ENCODE measurements at regions not wholly inside any gene's neighbourhood (a gene's known extent, or its start where the extent isn't known, plus 50 kb on each side); places are given as distances from the start of the nearest gene placed in this dataset.

- TF ChIP-seq ESRRG (CRISPR knock-in tag; IDR thresholded peaks at IDR 0.05) (no peak), BACH2 (CRISPR knock-in tag; IDR thresholded peaks at IDR 0.05; ENCODE audit: borderline replicate concordance) (no peak), TCF4 (CRISPR knock-in tag; IDR thresholded peaks at IDR 0.05; ENCODE audit: borderline replicate concordance) (no peak), GLIS3 (CRISPR knock-in tag; IDR thresholded peaks at IDR 0.05) (no peak), TOX (CRISPR knock-in tag; IDR thresholded peaks at IDR 0.05; ENCODE audit: borderline replicate concordance) (no peak), SNAI2 (CRISPR knock-in tag; IDR thresholded peaks at IDR 0.05) (no peak)
Measured at GRCh38 chr5:136726506-136726905, 361.2 kb upstream of the TRPC7 start (continued).

GRCh38 chr5:136724161-136724560 is 358.8 kb upstream of the TRPC7 start:
- no peak for ATAC-seq
- TF ChIP-seq ZNF565 (CRISPR knock-in tag; conservative IDR thresholded peaks at IDR 0.05; ENCODE audit: low read depth), result no peak

GRCh38 chr5:136722581-136722980 is 357.2 kb upstream of the TRPC7 start:
- no peak for ATAC-seq
- TF ChIP-seq GLIS3 (CRISPR knock-in tag; IDR thresholded peaks at IDR 0.05), result no peak
- TF ChIP-seq, protein P1, sequence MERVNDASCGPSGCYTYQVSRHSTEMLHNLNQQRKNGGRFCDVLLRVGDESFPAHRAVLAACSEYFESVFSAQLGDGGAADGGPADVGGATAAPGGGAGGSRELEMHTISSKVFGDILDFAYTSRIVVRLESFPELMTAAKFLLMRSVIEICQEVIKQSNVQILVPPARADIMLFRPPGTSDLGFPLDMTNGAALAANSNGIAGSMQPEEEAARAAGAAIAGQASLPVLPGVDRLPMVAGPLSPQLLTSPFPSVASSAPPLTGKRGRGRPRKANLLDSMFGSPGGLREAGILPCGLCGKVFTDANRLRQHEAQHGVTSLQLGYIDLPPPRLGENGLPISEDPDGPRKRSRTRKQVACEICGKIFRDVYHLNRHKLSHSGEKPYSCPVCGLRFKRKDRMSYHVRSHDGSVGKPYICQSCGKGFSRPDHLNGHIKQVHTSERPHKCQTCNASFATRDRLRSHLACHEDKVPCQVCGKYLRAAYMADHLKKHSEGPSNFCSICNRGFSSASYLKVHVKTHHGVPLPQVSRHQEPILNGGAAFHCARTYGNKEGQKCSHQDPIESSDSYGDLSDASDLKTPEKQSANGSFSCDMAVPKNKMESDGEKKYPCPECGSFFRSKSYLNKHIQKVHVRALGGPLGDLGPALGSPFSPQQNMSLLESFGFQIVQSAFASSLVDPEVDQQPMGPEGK (CRISPR knock-in tag; IDR thresholded peaks at IDR 0.05; ENCODE audit: borderline replicate concordance), result no peak
- TF ChIP-seq OSR1 (CRISPR knock-in tag; IDR thresholded peaks at IDR 0.05), result no peak
- no peak for TF ChIP-seq POU6F1 (CRISPR knock-in tag; IDR thresholded peaks at IDR 0.05; ENCODE audit: borderline replicate concordance, low read depth)
- no peak for TF ChIP-seq TCF4 (CRISPR knock-in tag; IDR thresholded peaks at IDR 0.05; ENCODE audit: borderline replicate concordance)
- TF ChIP-seq SNAI2 (CRISPR knock-in tag; IDR thresholded peaks at IDR 0.05), result no peak
- no peak for TF ChIP-seq ZNF70 (CRISPR knock-in tag; IDR thresholded peaks at IDR 0.05)
- no peak for TF ChIP-seq ZFP30 (CRISPR knock-in tag; IDR thresholded peaks at IDR 0.05)
- no peak for TF ChIP-seq TOX (CRISPR knock-in tag; IDR thresholded peaks at IDR 0.05; ENCODE audit: borderline replicate concordance)
- no peak for TF ChIP-seq CSDC2 (CRISPR knock-in tag; IDR thresholded peaks at IDR 0.05)
- no peak for TF ChIP-seq ZC3H10 (CRISPR knock-in tag; IDR thresholded peaks at IDR 0.05)
- TF ChIP-seq RARB (CRISPR knock-in tag; IDR thresholded peaks at IDR 0.05), result no peak
- no peak for TF ChIP-seq CSRNP3 (CRISPR knock-in tag; IDR thresholded peaks at IDR 0.05)
- TF ChIP-seq BACH2 (CRISPR knock-in tag; IDR thresholded peaks at IDR 0.05; ENCODE audit: borderline replicate concordance), result no peak
- no peak for TF ChIP-seq ZNF8 (CRISPR knock-in tag; IDR thresholded peaks at IDR 0.05)
- TF ChIP-seq PPARA (CRISPR knock-in tag; IDR thresholded peaks at IDR 0.05; ENCODE audit: borderline replicate concordance), result no peak
- TF ChIP-seq ZFP3 (CRISPR knock-in tag; IDR thresholded peaks at IDR 0.05), result no peak

- TF ChIP-seq ARNTL (CRISPR knock-in tag; IDR thresholded peaks at IDR 0.05; ENCODE audit: borderline replicate concordance, low read depth) (no peak), ESRRG (CRISPR knock-in tag; IDR thresholded peaks at IDR 0.05) (no peak)
- no peak for ATAC-seq
Measured at GRCh38 chr5:136722086-136722485, 356.7 kb upstream of the TRPC7 start.

DNA sequence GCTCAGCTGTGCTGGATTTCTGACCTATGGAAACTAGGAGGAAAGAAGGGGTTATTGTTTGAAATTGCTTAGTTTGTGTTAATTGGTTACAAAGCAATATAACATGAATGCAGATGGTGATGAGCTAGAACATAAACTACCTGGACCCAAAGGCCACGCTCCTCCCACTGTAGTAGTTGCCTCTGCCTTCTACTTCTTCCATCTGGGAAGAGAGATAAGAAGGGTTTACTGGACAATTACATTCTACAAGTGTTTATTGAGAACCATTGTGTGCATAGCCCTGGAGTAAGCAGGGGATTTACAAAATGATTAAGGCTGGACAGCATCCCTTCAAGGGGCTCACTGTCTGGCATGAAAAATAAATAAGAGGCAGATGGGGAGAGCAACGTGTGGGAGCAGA is 355.3 kb upstream of the TRPC7 start:
- no peak for ATAC-seq
- TF ChIP-seq, protein P2, sequence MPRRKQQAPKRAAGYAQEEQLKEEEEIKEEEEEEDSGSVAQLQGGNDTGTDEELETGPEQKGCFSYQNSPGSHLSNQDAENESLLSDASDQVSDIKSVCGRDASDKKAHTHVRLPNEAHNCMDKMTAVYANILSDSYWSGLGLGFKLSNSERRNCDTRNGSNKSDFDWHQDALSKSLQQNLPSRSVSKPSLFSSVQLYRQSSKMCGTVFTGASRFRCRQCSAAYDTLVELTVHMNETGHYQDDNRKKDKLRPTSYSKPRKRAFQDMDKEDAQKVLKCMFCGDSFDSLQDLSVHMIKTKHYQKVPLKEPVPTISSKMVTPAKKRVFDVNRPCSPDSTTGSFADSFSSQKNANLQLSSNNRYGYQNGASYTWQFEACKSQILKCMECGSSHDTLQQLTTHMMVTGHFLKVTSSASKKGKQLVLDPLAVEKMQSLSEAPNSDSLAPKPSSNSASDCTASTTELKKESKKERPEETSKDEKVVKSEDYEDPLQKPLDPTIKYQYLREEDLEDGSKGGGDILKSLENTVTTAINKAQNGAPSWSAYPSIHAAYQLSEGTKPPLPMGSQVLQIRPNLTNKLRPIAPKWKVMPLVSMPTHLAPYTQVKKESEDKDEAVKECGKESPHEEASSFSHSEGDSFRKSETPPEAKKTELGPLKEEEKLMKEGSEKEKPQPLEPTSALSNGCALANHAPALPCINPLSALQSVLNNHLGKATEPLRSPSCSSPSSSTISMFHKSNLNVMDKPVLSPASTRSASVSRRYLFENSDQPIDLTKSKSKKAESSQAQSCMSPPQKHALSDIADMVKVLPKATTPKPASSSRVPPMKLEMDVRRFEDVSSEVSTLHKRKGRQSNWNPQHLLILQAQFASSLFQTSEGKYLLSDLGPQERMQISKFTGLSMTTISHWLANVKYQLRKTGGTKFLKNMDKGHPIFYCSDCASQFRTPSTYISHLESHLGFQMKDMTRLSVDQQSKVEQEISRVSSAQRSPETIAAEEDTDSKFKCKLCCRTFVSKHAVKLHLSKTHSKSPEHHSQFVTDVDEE (CRISPR knock-in tag; IDR thresholded peaks at IDR 0.05), result no peak
- no peak for TF ChIP-seq ZFP30 (CRISPR knock-in tag; IDR thresholded peaks at IDR 0.05)
- no peak for TF ChIP-seq ZFP3 (CRISPR knock-in tag; IDR thresholded peaks at IDR 0.05)
- no peak for TF ChIP-seq PPARA (CRISPR knock-in tag; IDR thresholded peaks at IDR 0.05; ENCODE audit: borderline replicate concordance)
- no peak for TF ChIP-seq CSDC2 (CRISPR knock-in tag; IDR thresholded peaks at IDR 0.05)
- TF ChIP-seq, protein P1 (CRISPR knock-in tag; IDR thresholded peaks at IDR 0.05; ENCODE audit: borderline replicate concordance), result no peak
- TF ChIP-seq ZNF70 (CRISPR knock-in tag; IDR thresholded peaks at IDR 0.05), result no peak
- no peak for TF ChIP-seq CSRNP3 (CRISPR knock-in tag; IDR thresholded peaks at IDR 0.05)
- TF ChIP-seq POU6F1 (CRISPR knock-in tag; IDR thresholded peaks at IDR 0.05; ENCODE audit: borderline replicate concordance, low read depth), result no peak
- TF ChIP-seq TOX (CRISPR knock-in tag; IDR thresholded peaks at IDR 0.05; ENCODE audit: borderline replicate concordance), result no peak
- TF ChIP-seq ZNF8 (CRISPR knock-in tag; IDR thresholded peaks at IDR 0.05), result no peak

All from SK-N-SH treated with all-trans-retinoic acid at 6 μM for 48 hours (cell line).